HCT116 (cell line): ENCODE measurements at regions not wholly inside any gene's neighbourhood (a gene's known extent, or its start where the extent isn't known, plus 50 kb on each side); places are given as distances from the start of the nearest gene placed in this dataset.

Experiments
- CBX3 ChIP-seq: IDR thresholded peaks from 2 replicates; pipeline ENCODE4 v1.6.1; 2012; ENCODE audit warnings: low read depth
- EGR1 ChIP-seq: IDR thresholded peaks from 2 replicates; pipeline ENCODE4 v1.6.1; 2012; ENCODE audit warnings: low read depth
- POLR2A ChIP-seq: IDR thresholded peaks from 2 replicates; pipeline ENCODE4 v1.7.0; 2011; ENCODE audit warnings: borderline replicate concordance; ENCODE audit not compliant: insufficient read depth, insufficient read length; ENCODE audit errors: extremely low read depth
- TCF7L2 ChIP-seq: IDR thresholded peaks from 2 replicates; pipeline ENCODE4 v1.7.0; 2011; ENCODE audit warnings: borderline replicate concordance, inconsistent platforms; ENCODE audit not compliant: insufficient read depth, insufficient read length; ENCODE audit errors: extremely low read depth
- TF ChIP-seq, protein P1 (sequence below), 3 experiments: fragments of 200-600 bp in 1 of 3; sonication (generic) in 1 of 3; IDR thresholded peaks in 2 of 3; conservative IDR thresholded peaks in 1 of 3; 2 replicates each; pipeline ENCODE4 v1.5.1; 2012 to 2017; ENCODE audit warnings: low read depth in 2 of 3, low read length in 2 of 3, antibody characterized with exemption in 1 of 3, borderline replicate concordance in 1 of 3, control low read depth in 1 of 3, mild to moderate bottlenecking in 1 of 3, mixed read lengths in 1 of 3, mixed run types in 1 of 3, moderate library complexity in 1 of 3; ENCODE audit not compliant: insufficient read depth in 1 of 3

DNA sequence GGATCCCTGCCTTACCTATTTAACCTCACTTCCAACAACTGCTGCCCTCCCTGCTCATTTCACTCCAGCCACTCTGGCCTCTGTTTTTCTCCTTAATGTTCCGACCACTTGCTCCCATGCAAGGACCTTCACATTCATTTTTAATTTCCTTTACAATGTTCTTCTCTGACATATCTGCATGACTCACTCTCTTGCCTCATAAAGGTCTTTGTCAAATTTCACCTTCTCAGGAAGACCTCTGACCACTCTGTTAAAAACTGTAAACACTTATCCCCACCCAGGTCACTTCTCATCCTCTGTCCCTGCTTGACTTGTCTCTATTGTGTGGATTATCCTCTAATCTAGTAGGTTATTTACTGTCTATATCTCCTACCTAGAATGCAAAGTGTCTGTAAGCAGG, 751.2 kb downstream of the BRINP1 start:
- TF ChIP-seq POLR2A (no peak), CBX3 (no peak), TCF7L2 (no peak), EGR1 (no peak)
- TF ChIP-seq, protein P1, sequence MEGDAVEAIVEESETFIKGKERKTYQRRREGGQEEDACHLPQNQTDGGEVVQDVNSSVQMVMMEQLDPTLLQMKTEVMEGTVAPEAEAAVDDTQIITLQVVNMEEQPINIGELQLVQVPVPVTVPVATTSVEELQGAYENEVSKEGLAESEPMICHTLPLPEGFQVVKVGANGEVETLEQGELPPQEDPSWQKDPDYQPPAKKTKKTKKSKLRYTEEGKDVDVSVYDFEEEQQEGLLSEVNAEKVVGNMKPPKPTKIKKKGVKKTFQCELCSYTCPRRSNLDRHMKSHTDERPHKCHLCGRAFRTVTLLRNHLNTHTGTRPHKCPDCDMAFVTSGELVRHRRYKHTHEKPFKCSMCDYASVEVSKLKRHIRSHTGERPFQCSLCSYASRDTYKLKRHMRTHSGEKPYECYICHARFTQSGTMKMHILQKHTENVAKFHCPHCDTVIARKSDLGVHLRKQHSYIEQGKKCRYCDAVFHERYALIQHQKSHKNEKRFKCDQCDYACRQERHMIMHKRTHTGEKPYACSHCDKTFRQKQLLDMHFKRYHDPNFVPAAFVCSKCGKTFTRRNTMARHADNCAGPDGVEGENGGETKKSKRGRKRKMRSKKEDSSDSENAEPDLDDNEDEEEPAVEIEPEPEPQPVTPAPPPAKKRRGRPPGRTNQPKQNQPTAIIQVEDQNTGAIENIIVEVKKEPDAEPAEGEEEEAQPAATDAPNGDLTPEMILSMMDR (IDR thresholded peaks at IDR 0.05 in 2 of 3, conservative IDR thresholded peaks at IDR 0.05 in 1 of 3; ENCODE audit: borderline replicate concordance in 1 of 3, insufficient read depth in 1 of 3, low read depth in 2 of 3, low read length in 2 of 3): no peak
